ENCODE measurements at regions not wholly inside any gene's neighbourhood (a gene's known extent, or its start where the extent isn't known, plus 50 kb on each side); places are given as distances from the start of the nearest gene placed in this dataset.

GRCh38 chr14:94933486-94933885 lies 163.6 kb upstream of the GSC start:
- Mint-ChIP-seq H3K27me3 (peaks cover 6% of the 10 kb centered on the region), H3K4me1 (ENCODE audit: low read depth) (no peaks in the 10 kb centered on the region), H3K27ac (no peak overlapping the region), H3K4me3 (no peak overlapping the region), H3K9me3 (no peaks in the 10 kb centered on the region), H3K36me3 (ENCODE audit: low read depth) (no peaks in the 10 kb centered on the region)
- Histone ChIP-seq H3K36me3 (ENCODE audit: insufficient read depth, low read length) (no peaks in the 10 kb centered on the region), H3K27ac (ENCODE audit: low read depth in 1 of 2, low read length in 2 of 2) (no peak overlapping the region), H3K27me3 (ENCODE audit: control insufficient read depth in 1 of 2, insufficient read depth in 2 of 2, low read length in 2 of 2) (no peaks in the 10 kb centered on the region), H3K4me1 (ENCODE audit: insufficient read depth, low read length) (no peaks in the 10 kb centered on the region), H3K4me3 (ENCODE audit: low read length) (no peak overlapping the region), H3K9me3 (ENCODE audit: control insufficient read depth in 1 of 2, insufficient read depth in 1 of 2, low read length in 2 of 2) (no peaks in the 10 kb centered on the region)
- TF ChIP-seq CTCF (IDR thresholded peaks at IDR 0.05) = no peak
- ATAC-seq (ENCODE audit: poor library complexity) (no peak), DNase-seq (no peak)
- CTCF ChIA-PET = no interaction called here
- intact Hi-C loops (cut with DNase I, micrococcal nuclease) = no loop called here
- POLR2A ChIA-PET = no interaction called here

GRCh38 chr14:94932589-94932988 lies 162.7 kb upstream of the GSC start:
- ATAC-seq (ENCODE audit: poor library complexity) (no peak), DNase-seq (no peak)
- Histone ChIP-seq H3K9me3 (ENCODE audit: control insufficient read depth in 1 of 2, insufficient read depth in 1 of 2, low read length in 2 of 2) (no peaks in the 10 kb centered on the region), H3K4me1 (ENCODE audit: insufficient read depth, low read length) (no peaks in the 10 kb centered on the region), H3K27me3 (ENCODE audit: control insufficient read depth in 1 of 2, insufficient read depth in 2 of 2, low read length in 2 of 2) (no peaks in the 10 kb centered on the region), H3K36me3 (ENCODE audit: insufficient read depth, low read length) (no peaks in the 10 kb centered on the region), H3K27ac (ENCODE audit: low read depth in 1 of 2, low read length in 2 of 2) (no peak overlapping the region), H3K4me3 (ENCODE audit: low read length) (no peak overlapping the region)
- no peaks in the 10 kb centered on the region for H3K4me1 Mint-ChIP-seq (ENCODE audit: low read depth)
- no peak for TF ChIP-seq CTCF (IDR thresholded peaks at IDR 0.05)
- H3K27me3 Mint-ChIP-seq = peaks cover 6% of the 10 kb centered on the region
- intact Hi-C loops (cut with DNase I, micrococcal nuclease) = no loop called here
- no peaks in the 10 kb centered on the region for H3K36me3 Mint-ChIP-seq (ENCODE audit: low read depth)
- ChIA-PET CTCF (no interaction called here), POLR2A (no interaction called here)
- no peaks in the 10 kb centered on the region for H3K9me3 Mint-ChIP-seq
- H3K27ac Mint-ChIP-seq = no peak overlapping the region
- H3K4me3 Mint-ChIP-seq = no peak overlapping the region

GRCh38 chr14:94930690-94931089 lies 160.8 kb upstream of the GSC start:
- TF ChIP-seq CTCF (IDR thresholded peaks at IDR 0.05) = no peak
- Histone ChIP-seq H3K36me3 (ENCODE audit: insufficient read depth, low read length) (no peaks in the 10 kb centered on the region), H3K9me3 (ENCODE audit: control insufficient read depth in 1 of 2, insufficient read depth in 1 of 2, low read length in 2 of 2) (peaks cover 0 to 6% of the 10 kb centered on the region in 2 experiments), H3K4me3 (ENCODE audit: low read length) (no peak overlapping the region), H3K27ac (ENCODE audit: low read depth in 1 of 2, low read length in 2 of 2) (no peak overlapping the region), H3K27me3 (ENCODE audit: control insufficient read depth in 1 of 2, insufficient read depth in 2 of 2, low read length in 2 of 2) (no peaks in the 10 kb centered on the region), H3K4me1 (ENCODE audit: insufficient read depth, low read length) (no peaks in the 10 kb centered on the region)
- Mint-ChIP-seq H3K27ac (no peak overlapping the region), H3K9me3 (peaks cover under 1% of the 10 kb centered on the region), H3K4me3 (no peak overlapping the region), H3K36me3 (ENCODE audit: low read depth) (no peaks in the 10 kb centered on the region), H3K27me3 (peaks cover 6% of the 10 kb centered on the region), H3K4me1 (ENCODE audit: low read depth) (no peaks in the 10 kb centered on the region)
- ATAC-seq (ENCODE audit: poor library complexity) = no peak
- DNase-seq = no peak
- ChIA-PET POLR2A (no interaction called here), CTCF (no interaction called here)
- intact Hi-C loops (cut with DNase I, micrococcal nuclease) = no loop called here
